WERI-Rb-1 (cell line): ENCODE measurements at regions not wholly inside any gene's neighbourhood (a gene's known extent, or its start where the extent isn't known, plus 50 kb on each side); places are given as distances from the start of the nearest gene placed in this dataset.

Experiments
- DNase-seq: peaks from one replicate; pipeline ENCODE4 v3.0.0-alpha.2; 2020
- H3K27ac ChIP-seq: fragments of 250-450 bp; sonication (Bioruptor Pico); 2 replicates; pipeline ENCODE4 v1.5.1; 2020; ENCODE audit warnings: mild to moderate bottlenecking, moderate library complexity
- H3K27me3 ChIP-seq: fragments of 250-450 bp; sonication (Bioruptor Pico); 2 replicates; pipeline ENCODE4 v1.5.1; 2021; ENCODE audit warnings: mild to moderate bottlenecking, low read depth, moderate library complexity; ENCODE audit not compliant: insufficient read depth, severe bottlenecking
- H3K36me3 ChIP-seq: fragments of 250-450 bp; sonication (Bioruptor Pico); 2 replicates; pipeline ENCODE4 v1.5.1; 2020; ENCODE audit warnings: mild to moderate bottlenecking, moderate library complexity
- H3K4me3 ChIP-seq: 2 replicates; pipeline ENCODE4 v1.5.1; 2011; ENCODE audit warnings: low read depth, mild to moderate bottlenecking, control low read depth, low read length
- H3K9me3 ChIP-seq: fragments of 250-450 bp; sonication (Bioruptor Pico); 2 replicates; pipeline ENCODE4 v1.5.1; 2021; ENCODE audit warnings: mild to moderate bottlenecking, moderate library complexity; ENCODE audit not compliant: severe bottlenecking
- CTCF ChIP-seq: IDR thresholded peaks from 2 replicates; pipeline ENCODE4 v1.5.1; 2011; ENCODE audit warnings: low read depth, mild to moderate bottlenecking, control low read depth, inconsistent platforms, low read length

- Histone ChIP-seq H3K9me3 (no peaks in the 10 kb centered on the region), H3K27ac (no peak overlapping the region), H3K36me3 (no peaks in the 10 kb centered on the region), H3K27me3 (no peaks in the 10 kb centered on the region), H3K4me3 (no peak overlapping the region)
- TF ChIP-seq CTCF, result no peak
- DNase-seq, result no peak
Measured at GRCh38 chr7:110001254-110001938, 1089.5 kb upstream of the LRRN3 start.

GRCh38 chr7:110003827-110004226 lies 1087.1 kb upstream of the LRRN3 start:
- H3K36me3 ChIP-seq, result no peaks in the 10 kb centered on the region
- no peaks in the 10 kb centered on the region for H3K27me3 ChIP-seq
- H3K27ac ChIP-seq, result no peak overlapping the region
- no peak for DNase-seq
- no peak for TF ChIP-seq CTCF
- no peaks in the 10 kb centered on the region for H3K9me3 ChIP-seq
- H3K4me3 ChIP-seq, result no peak overlapping the region

GRCh38 chr7:110007320-110008063 lies 1083.4 kb upstream of the LRRN3 start:
- H3K27ac ChIP-seq, result no peak overlapping the region
- H3K4me3 ChIP-seq, result no peak overlapping the region
- H3K9me3 ChIP-seq, result no peaks in the 10 kb centered on the region
- TF ChIP-seq CTCF, result no peak
- no peaks in the 10 kb centered on the region for H3K36me3 ChIP-seq
- H3K27me3 ChIP-seq, result no peaks in the 10 kb centered on the region
- DNase-seq, result no peak

GRCh38 chr7:110010359-110010758 lies 1080.6 kb upstream of the LRRN3 start:
- Histone ChIP-seq H3K4me3 (no peak overlapping the region), H3K27me3 (no peaks in the 10 kb centered on the region), H3K36me3 (no peaks in the 10 kb centered on the region), H3K9me3 (no peaks in the 10 kb centered on the region), H3K27ac (no peak overlapping the region)
- no peak for TF ChIP-seq CTCF
- DNase-seq, result no peak

GRCh38 chr7:110017405-110017804 lies 1073.5 kb upstream of the LRRN3 start:
- no peak for DNase-seq
- Histone ChIP-seq H3K4me3 (no peak overlapping the region), H3K9me3 (no peaks in the 10 kb centered on the region), H3K27ac (no peak overlapping the region), H3K27me3 (no peaks in the 10 kb centered on the region), H3K36me3 (no peaks in the 10 kb centered on the region)
- TF ChIP-seq CTCF, result no peak

- Histone ChIP-seq H3K4me3 (no peak overlapping the region), H3K36me3 (no peaks in the 10 kb centered on the region), H3K27me3 (no peaks in the 10 kb centered on the region), H3K27ac (no peak overlapping the region), H3K9me3 (no peaks in the 10 kb centered on the region)
- TF ChIP-seq CTCF, result no peak
- no peak for DNase-seq
Measured at GRCh38 chr7:110027385-110027784, 1063.5 kb upstream of the LRRN3 start.
